ENCODE measurements at regions not wholly inside any gene's neighbourhood (a gene's known extent, or its start where the extent isn't known, plus 50 kb on each side); places are given as distances from the start of the nearest gene placed in this dataset.

- no peak for TF ChIP-seq FOXA1 (IDR thresholded peaks at IDR 0.05)
- TF ChIP-seq HDGF (IDR thresholded peaks at IDR 0.05; ENCODE audit: borderline replicate concordance) = no peak
- TF ChIP-seq FOXM1 (IDR thresholded peaks at IDR 0.05; ENCODE audit: borderline replicate concordance) = no peak
- no peak for TF ChIP-seq NFRKB (IDR thresholded peaks at IDR 0.05)
- no peak for TF ChIP-seq LEF1 (IDR thresholded peaks at IDR 0.05; ENCODE audit: borderline replicate concordance)
- no peak for TF ChIP-seq ZNF384 (IDR thresholded peaks at IDR 0.05)
- TF ChIP-seq FOXK2 (IDR thresholded peaks at IDR 0.05) = no peak
- TF ChIP-seq BHLHE40 (IDR thresholded peaks at IDR 0.05; ENCODE audit: borderline replicate concordance) = no peak
- no peak for TF ChIP-seq ELF4 (IDR thresholded peaks at IDR 0.05)
- no peak for TF ChIP-seq SP1 (IDR thresholded peaks at IDR 0.05)
- TF ChIP-seq PKNOX1 (IDR thresholded peaks at IDR 0.05) = no peak
- no peak for TF ChIP-seq CTBP1 (IDR thresholded peaks at IDR 0.05; ENCODE audit: borderline replicate concordance)
Measured at GRCh38 chr9:134975253-134975652, 57.5 kb upstream of the FCN1 start.

All from HEK293T (cell line).